ENCODE measurements at regions not wholly inside any gene's neighbourhood (a gene's known extent, or its start where the extent isn't known, plus 50 kb on each side); places are given as distances from the start of the nearest gene placed in this dataset.

DNA sequence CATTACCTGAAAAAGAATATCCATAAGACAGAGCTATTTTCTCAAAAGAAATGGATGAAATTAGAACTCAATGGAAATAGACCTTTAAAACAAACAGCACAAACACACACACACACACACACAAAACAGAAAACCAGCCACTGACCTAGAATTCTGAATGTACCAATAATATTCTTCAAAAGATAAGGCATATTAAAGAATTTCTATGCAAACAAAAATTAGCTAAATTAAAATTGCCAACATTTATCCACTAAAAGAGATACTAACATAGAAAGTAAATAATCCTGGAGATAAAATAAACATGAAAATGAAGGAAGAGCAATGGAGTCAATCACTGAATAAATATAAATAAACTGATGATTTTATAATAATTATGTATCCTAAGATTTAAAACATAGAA, 431.2 kb downstream of the SH2D4B start:
- TF ChIP-seq CTCF (IDR thresholded peaks at IDR 0.05) = no peak
- no peak for TF ChIP-seq POLR2A (IDR thresholded peaks at IDR 0.05)
